Mesendoderm (in vitro differentiated cells): ENCODE measurements at regions not wholly inside any gene's neighbourhood (a gene's known extent, or its start where the extent isn't known, plus 50 kb on each side); places are given as distances from the start of the nearest gene placed in this dataset.

Experiments
- DNase-seq: peaks from one replicate; pipeline ENCODE4 v3.0.0; 2013
- H2AK5ac ChIP-seq: 2 replicates; pipeline ENCODE4 v1.6.1; 2013; ENCODE audit warnings: low read length, inconsistent platforms
- H2BK120ac ChIP-seq: 2 replicates; pipeline ENCODE4 v1.6.1; 2013; ENCODE audit warnings: low read depth, mild to moderate bottlenecking, low read length, moderate library complexity, mixed read lengths
- H2BK15ac ChIP-seq: replicated peaks from 2 replicates; pipeline ENCODE4 v1.6.1; 2013; ENCODE audit warnings: low read depth, mild to moderate bottlenecking, moderate library complexity
- H2BK5ac ChIP-seq: 2 replicates; pipeline ENCODE4 v1.6.1; 2013; ENCODE audit warnings: low read length, inconsistent platforms
- H3K18ac ChIP-seq: 2 replicates; pipeline ENCODE4 v1.6.1; 2013; ENCODE audit warnings: mild to moderate bottlenecking, low read length, mixed read lengths
- H3K23ac ChIP-seq: one replicate; pipeline ENCODE4 v1.6.1; 2013; ENCODE audit warnings: low read length
- H3K27ac ChIP-seq: 2 replicates; pipeline ENCODE4 v1.5.1; 2013; ENCODE audit warnings: low read depth, mild to moderate bottlenecking, inconsistent platforms, low read length, moderate library complexity
- H3K27me3 ChIP-seq: 2 replicates; pipeline ENCODE4 v1.6.1; 2013; ENCODE audit warnings: low read length, control low read depth, mild to moderate bottlenecking, inconsistent platforms; ENCODE audit not compliant: insufficient read depth, poor library complexity
- H3K36me3 ChIP-seq: 2 replicates; pipeline ENCODE4 v1.6.1; 2013; ENCODE audit warnings: low read length, inconsistent platforms; ENCODE audit not compliant: control insufficient read depth, insufficient read depth
- H3K4ac ChIP-seq: one replicate; pipeline ENCODE4 v1.6.1; 2013; ENCODE audit warnings: low read depth, mild to moderate bottlenecking, low read length, moderate library complexity
- H3K4me1 ChIP-seq: 2 replicates; pipeline ENCODE4 v1.6.1; 2013; ENCODE audit warnings: low read depth, low read length, inconsistent platforms; ENCODE audit not compliant: control insufficient read depth
- H3K4me2 ChIP-seq: 2 replicates; pipeline ENCODE4 v1.6.1; 2013; ENCODE audit warnings: low read length
- H3K4me3 ChIP-seq: 2 replicates; pipeline ENCODE4 v1.5.1; 2013; ENCODE audit warnings: mild to moderate bottlenecking, low read length
- H3K56ac ChIP-seq: one replicate; pipeline ENCODE4 v1.6.1; 2013; ENCODE audit warnings: low read length
- H3K79me1 ChIP-seq: 2 replicates; pipeline ENCODE4 v1.6.1; 2013; ENCODE audit warnings: low read length, inconsistent platforms
- H3K79me2 ChIP-seq: 2 replicates; pipeline ENCODE4 v1.6.1; 2013; ENCODE audit warnings: mild to moderate bottlenecking, low read length; ENCODE audit not compliant: control insufficient read depth, insufficient read depth
- H3K9ac ChIP-seq: 2 replicates; pipeline ENCODE4 v1.6.1; 2013; ENCODE audit warnings: low read length, inconsistent platforms
- H4K5ac ChIP-seq: one replicate; pipeline ENCODE4 v1.6.1; 2013; ENCODE audit warnings: low read length
- H4K8ac ChIP-seq: one replicate; pipeline ENCODE4 v1.6.1; 2013; ENCODE audit warnings: low read depth, mild to moderate bottlenecking, control low read depth, low read length, moderate library complexity
- WGBS: extraction: QIAGEN DNeasy Blood & Tissue Kit; methylation state at CpG from one replicate; pipeline ENCODE4 v1.1.7; 2013; ENCODE audit warnings: low lambda C conversion rate, missing lambda C conversion rate; ENCODE audit not compliant: insufficient coverage; ENCODE audit errors: extremely low coverage; 5-methylcytosine and 5-hydroxymethylcytosine counted together

GRCh38 chr21:27606422-27606821, 639.5 kb upstream of the ADAMTS5 start:
- no peaks in the 10 kb centered on the region for H3K79me2 ChIP-seq
- no CpG with 5 or more reads among the region's 9 CpGs for WGBS
- H2AK5ac ChIP-seq, result no peak overlapping the region
- no peak overlapping the region for H2BK5ac ChIP-seq
- H3K79me1 ChIP-seq, result no peaks in the 10 kb centered on the region
- H4K8ac ChIP-seq, result no peak overlapping the region
- no peak overlapping the region for H3K27ac ChIP-seq
- no peak overlapping the region for H2BK120ac ChIP-seq
- DNase-seq, result no peak
- no peak overlapping the region for H3K18ac ChIP-seq
- no peak overlapping the region for H4K5ac ChIP-seq
- H3K36me3 ChIP-seq, result no peaks in the 10 kb centered on the region
- H3K56ac ChIP-seq, result no peak overlapping the region
- H3K27me3 ChIP-seq, result no peaks in the 10 kb centered on the region
- no peak overlapping the region for H3K23ac ChIP-seq
- H3K4me2 ChIP-seq, result no peak overlapping the region
- H3K4me3 ChIP-seq, result no peak overlapping the region
- no peak overlapping the region for H2BK15ac ChIP-seq
- no peak overlapping the region for H3K9ac ChIP-seq
- H3K4me1 ChIP-seq, result no peaks in the 10 kb centered on the region
- H3K4ac ChIP-seq, result no peak overlapping the region

GRCh38 chr21:27596196-27596595, 629.3 kb upstream of the ADAMTS5 start:
- no peaks in the 10 kb centered on the region for H3K79me2 ChIP-seq
- H3K23ac ChIP-seq, result no peak overlapping the region
- H2BK5ac ChIP-seq, result no peak overlapping the region
- no peaks in the 10 kb centered on the region for H3K27me3 ChIP-seq
- H2BK15ac ChIP-seq, result no peak overlapping the region
- H2BK120ac ChIP-seq, result no peak overlapping the region
- no peak overlapping the region for H3K56ac ChIP-seq
- DNase-seq, result no peak
- no peaks in the 10 kb centered on the region for H3K4me1 ChIP-seq
- no peak overlapping the region for H3K9ac ChIP-seq
- no peak overlapping the region for H3K18ac ChIP-seq
- H3K79me1 ChIP-seq, result no peaks in the 10 kb centered on the region
- H3K27ac ChIP-seq, result no peak overlapping the region
- H4K5ac ChIP-seq, result no peak overlapping the region
- H3K4me3 ChIP-seq, result no peak overlapping the region
- no peak overlapping the region for H3K4ac ChIP-seq
- H3K36me3 ChIP-seq, result no peaks in the 10 kb centered on the region
- H2AK5ac ChIP-seq, result no peak overlapping the region
- no peak overlapping the region for H3K4me2 ChIP-seq
- H4K8ac ChIP-seq, result no peak overlapping the region

- Histone ChIP-seq H3K4me2 (no peak overlapping the region), H3K56ac (no peak overlapping the region), H3K27me3 (no peaks in the 10 kb centered on the region), H2BK5ac (no peak overlapping the region), H2BK15ac (no peak overlapping the region), H2AK5ac (no peak overlapping the region), H2BK120ac (no peak overlapping the region), H3K4ac (no peak overlapping the region), H3K4me3 (no peak overlapping the region), H3K23ac (no peak overlapping the region), H3K79me2 (no peaks in the 10 kb centered on the region), H3K4me1 (no peaks in the 10 kb centered on the region), H3K9ac (no peak overlapping the region), H4K5ac (no peak overlapping the region), H3K18ac (no peak overlapping the region), H3K36me3 (no peaks in the 10 kb centered on the region), H3K27ac (no peak overlapping the region), H4K8ac (no peak overlapping the region), H3K79me1 (no peaks in the 10 kb centered on the region)
- DNase-seq, result no peak
- WGBS, result no CpG with 5 or more reads among the region's 1 CpG
Observed at GRCh38 chr21:27595716-27596115, 628.8 kb upstream of the ADAMTS5 start.

- no CpG with 5 or more reads among the region's 6 CpGs for WGBS
- H3K4me2 ChIP-seq, result no peak overlapping the region
- no peak overlapping the region for H3K18ac ChIP-seq
- no peak overlapping the region for H2AK5ac ChIP-seq
- H2BK120ac ChIP-seq, result no peak overlapping the region
- no peak overlapping the region for H2BK15ac ChIP-seq
- H3K4ac ChIP-seq, result no peak overlapping the region
- no peaks in the 10 kb centered on the region for H3K27me3 ChIP-seq
- H3K27ac ChIP-seq, result no peak overlapping the region
- no peak overlapping the region for H2BK5ac ChIP-seq
- H3K79me2 ChIP-seq, result no peaks in the 10 kb centered on the region
- H3K79me1 ChIP-seq, result no peaks in the 10 kb centered on the region
- H3K36me3 ChIP-seq, result no peaks in the 10 kb centered on the region
- no peak overlapping the region for H3K56ac ChIP-seq
- H4K8ac ChIP-seq, result no peak overlapping the region
- no peak overlapping the region for H4K5ac ChIP-seq
- H3K9ac ChIP-seq, result no peak overlapping the region
- peak; percentile 2 for DNase-seq
- no peak overlapping the region for H3K23ac ChIP-seq
- no peaks in the 10 kb centered on the region for H3K4me1 ChIP-seq
- no peak overlapping the region for H3K4me3 ChIP-seq
Observed at GRCh38 chr21:27590271-27590670, 623.4 kb upstream of the ADAMTS5 start.

- DNase-seq, result no peak
- H3K18ac ChIP-seq, result no peak overlapping the region
- no peak overlapping the region for H3K56ac ChIP-seq
- no peak overlapping the region for H2BK5ac ChIP-seq
- H3K79me2 ChIP-seq, result no peaks in the 10 kb centered on the region
- no peak overlapping the region for H3K27ac ChIP-seq
- H3K4me2 ChIP-seq, result no peak overlapping the region
- no peak overlapping the region for H3K4me3 ChIP-seq
- H2AK5ac ChIP-seq, result no peak overlapping the region
- H4K8ac ChIP-seq, result no peak overlapping the region
- no peaks in the 10 kb centered on the region for H3K79me1 ChIP-seq
- WGBS, result no CpG with 5 or more reads among the region's 3 CpGs
- no peak overlapping the region for H2BK120ac ChIP-seq
- no peak overlapping the region for H3K4ac ChIP-seq
- no peaks in the 10 kb centered on the region for H3K36me3 ChIP-seq
- no peak overlapping the region for H4K5ac ChIP-seq
- H3K23ac ChIP-seq, result no peak overlapping the region
- H2BK15ac ChIP-seq, result no peak overlapping the region
- H3K9ac ChIP-seq, result no peak overlapping the region
- H3K4me1 ChIP-seq, result no peaks in the 10 kb centered on the region
- no peaks in the 10 kb centered on the region for H3K27me3 ChIP-seq
Observed at GRCh38 chr21:27589781-27590180, 622.9 kb upstream of the ADAMTS5 start.

GRCh38 chr21:27586986-27587385, 620.1 kb upstream of the ADAMTS5 start:
- Histone ChIP-seq H3K4me2 (no peak overlapping the region), H2AK5ac (no peak overlapping the region), H3K27me3 (no peaks in the 10 kb centered on the region), H2BK15ac (no peak overlapping the region), H3K56ac (no peak overlapping the region), H3K9ac (no peak overlapping the region), H3K36me3 (no peaks in the 10 kb centered on the region), H3K27ac (no peak overlapping the region), H3K4me1 (no peaks in the 10 kb centered on the region), H3K23ac (no peak overlapping the region), H4K8ac (no peak overlapping the region), H2BK120ac (no peak overlapping the region), H3K4me3 (no peak overlapping the region), H3K18ac (no peak overlapping the region), H3K79me1 (no peaks in the 10 kb centered on the region), H3K79me2 (no peaks in the 10 kb centered on the region), H2BK5ac (no peak overlapping the region), H4K5ac (no peak overlapping the region), H3K4ac (no peak overlapping the region)
- DNase-seq, result no peak
- WGBS, result no CpG with 5 or more reads among the region's 10 CpGs
